ENCODE measurements at regions not wholly inside any gene's neighbourhood (a gene's known extent, or its start where the extent isn't known, plus 50 kb on each side); places are given as distances from the start of the nearest gene placed in this dataset.

DNA sequence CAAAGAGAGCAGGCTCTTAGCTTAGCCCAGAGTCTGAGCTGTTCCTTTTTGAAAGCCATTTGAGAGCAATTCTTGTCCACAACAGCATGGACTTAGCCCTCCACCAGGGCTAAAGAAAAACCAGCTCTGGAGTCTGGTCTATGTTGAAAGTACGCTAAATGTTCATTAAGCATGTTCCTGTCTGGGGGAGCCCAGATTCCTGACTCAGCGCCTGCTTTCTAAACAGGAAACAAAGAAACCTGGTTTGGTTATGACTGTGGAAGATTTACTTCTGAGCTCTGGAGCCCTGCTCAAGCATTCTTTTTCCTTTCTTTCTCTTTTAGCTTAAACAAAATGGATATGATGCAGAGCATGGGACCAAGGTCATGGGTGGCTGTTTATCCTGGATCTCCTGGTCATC is 279.8 kb downstream of the RBM43 start:
- no peak for DNase-seq (ENCODE audit: extremely low read depth, low read depth)
- TF ChIP-seq, protein P1, sequence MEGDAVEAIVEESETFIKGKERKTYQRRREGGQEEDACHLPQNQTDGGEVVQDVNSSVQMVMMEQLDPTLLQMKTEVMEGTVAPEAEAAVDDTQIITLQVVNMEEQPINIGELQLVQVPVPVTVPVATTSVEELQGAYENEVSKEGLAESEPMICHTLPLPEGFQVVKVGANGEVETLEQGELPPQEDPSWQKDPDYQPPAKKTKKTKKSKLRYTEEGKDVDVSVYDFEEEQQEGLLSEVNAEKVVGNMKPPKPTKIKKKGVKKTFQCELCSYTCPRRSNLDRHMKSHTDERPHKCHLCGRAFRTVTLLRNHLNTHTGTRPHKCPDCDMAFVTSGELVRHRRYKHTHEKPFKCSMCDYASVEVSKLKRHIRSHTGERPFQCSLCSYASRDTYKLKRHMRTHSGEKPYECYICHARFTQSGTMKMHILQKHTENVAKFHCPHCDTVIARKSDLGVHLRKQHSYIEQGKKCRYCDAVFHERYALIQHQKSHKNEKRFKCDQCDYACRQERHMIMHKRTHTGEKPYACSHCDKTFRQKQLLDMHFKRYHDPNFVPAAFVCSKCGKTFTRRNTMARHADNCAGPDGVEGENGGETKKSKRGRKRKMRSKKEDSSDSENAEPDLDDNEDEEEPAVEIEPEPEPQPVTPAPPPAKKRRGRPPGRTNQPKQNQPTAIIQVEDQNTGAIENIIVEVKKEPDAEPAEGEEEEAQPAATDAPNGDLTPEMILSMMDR (IDR thresholded peaks at IDR 0.05; ENCODE audit: low read depth, low read length): no peak

DNA sequence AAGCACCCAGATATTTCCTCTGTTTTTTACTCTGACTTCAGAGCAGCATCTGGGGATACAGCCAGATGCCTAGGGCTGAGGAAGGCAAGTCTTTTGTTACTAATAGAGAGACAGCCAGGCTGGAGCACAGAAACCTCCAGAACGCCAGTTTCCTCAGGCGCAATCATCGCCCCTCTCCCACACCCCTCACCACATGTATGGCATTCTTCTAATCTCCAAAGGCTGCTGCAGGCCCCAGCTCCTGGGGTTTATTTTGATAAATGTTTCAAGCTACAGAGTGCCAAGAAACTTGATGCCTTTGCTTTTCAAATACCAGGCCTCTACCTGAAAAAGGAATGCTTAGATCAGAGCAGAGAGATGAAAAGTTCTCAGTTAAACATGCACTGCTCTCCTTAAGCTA is 283.6 kb downstream of the RBM43 start:
- TF ChIP-seq, protein P1 (IDR thresholded peaks at IDR 0.05; ENCODE audit: low read depth, low read length): no peak
- no peak for DNase-seq (ENCODE audit: extremely low read depth, low read depth)

DNA sequence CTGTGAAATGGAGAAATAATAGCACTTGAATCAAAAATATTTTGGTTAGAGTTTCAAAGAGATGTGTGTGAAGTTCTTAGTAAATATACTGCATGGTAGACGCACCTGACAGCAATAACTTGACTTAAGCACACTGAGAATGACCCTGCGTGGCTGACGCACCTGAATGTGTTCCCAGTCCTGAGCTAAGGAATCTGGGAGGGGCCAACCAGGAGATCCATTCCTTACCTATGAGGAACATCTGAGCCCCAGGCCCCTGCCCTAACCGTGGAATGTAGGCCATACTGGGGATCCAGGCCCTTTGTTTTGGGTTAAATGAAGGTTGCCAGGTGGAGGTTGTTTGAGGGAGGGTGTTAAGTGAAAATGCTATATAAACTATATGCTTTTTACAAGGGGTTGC is 284.4 kb downstream of the RBM43 start:
- no peak for DNase-seq (ENCODE audit: extremely low read depth, low read depth)
- TF ChIP-seq, protein P1 (IDR thresholded peaks at IDR 0.05; ENCODE audit: low read depth, low read length): no peak

DNA sequence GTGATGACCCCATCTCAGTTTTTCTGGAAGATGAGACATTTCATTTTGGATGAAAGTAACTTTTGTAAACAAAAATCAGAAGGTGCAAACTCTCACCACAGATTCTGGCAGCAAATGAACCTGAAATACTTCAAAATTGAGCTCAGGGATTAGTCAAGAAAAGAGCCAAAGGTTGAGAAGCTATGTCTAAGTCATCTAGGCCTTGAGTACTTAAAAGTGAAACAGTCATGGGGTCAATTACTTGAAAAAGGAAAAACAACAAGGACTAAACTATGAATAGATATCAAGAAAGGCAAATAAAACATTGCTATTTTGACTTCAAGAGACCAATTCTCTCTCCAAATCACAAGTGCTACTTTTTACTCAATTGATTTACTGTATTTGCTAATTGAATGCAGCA is 285.1 kb downstream of the RBM43 start:
- TF ChIP-seq, protein P1 (IDR thresholded peaks at IDR 0.05; ENCODE audit: low read depth, low read length): no peak
- DNase-seq (ENCODE audit: extremely low read depth, low read depth): no peak

DNA sequence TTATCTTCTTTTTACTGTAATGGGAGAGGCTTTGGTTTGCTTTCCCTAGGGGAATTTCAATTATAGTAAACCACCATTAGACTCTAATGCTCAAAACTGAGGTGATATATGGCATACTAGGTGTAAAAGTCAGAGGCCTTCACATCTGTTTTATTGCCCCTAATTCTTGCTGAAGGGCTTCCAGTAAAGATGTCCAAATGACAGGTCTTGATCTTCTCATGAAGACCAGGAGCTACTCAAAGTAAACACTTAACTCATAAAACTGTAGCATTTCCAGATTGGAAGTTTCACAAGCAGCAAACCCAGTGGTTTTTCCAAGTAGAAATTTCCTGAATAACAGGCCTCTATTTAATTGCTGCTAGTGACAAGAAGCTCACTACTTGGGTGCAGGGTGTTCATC is 286.8 kb downstream of the RBM43 start:
- no peak for DNase-seq (ENCODE audit: extremely low read depth, low read depth)
- TF ChIP-seq, protein P1 (IDR thresholded peaks at IDR 0.05; ENCODE audit: low read depth, low read length): no peak

DNA sequence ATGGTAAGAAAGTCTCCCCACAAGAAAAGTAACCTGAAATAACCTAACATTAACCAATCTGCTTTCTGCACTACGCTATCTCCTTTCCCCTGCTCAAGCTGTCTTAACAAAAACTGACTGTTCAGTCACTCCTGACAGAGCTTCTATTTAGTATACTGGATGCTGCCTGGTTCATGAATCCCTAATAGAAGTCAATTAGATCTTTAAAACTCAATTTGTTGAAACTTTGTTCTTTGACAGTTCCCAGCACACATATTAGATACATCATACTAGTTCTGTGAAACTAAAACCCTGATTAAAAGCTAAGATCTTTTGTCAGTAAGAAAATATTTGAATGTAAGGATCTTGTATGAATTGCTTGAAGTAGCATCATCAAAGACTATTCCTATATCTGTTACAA is 287.4 kb downstream of the RBM43 start:
- DNase-seq (ENCODE audit: extremely low read depth, low read depth): no peak
- TF ChIP-seq, protein P1 (IDR thresholded peaks at IDR 0.05; ENCODE audit: low read depth, low read length): no peak

DNA sequence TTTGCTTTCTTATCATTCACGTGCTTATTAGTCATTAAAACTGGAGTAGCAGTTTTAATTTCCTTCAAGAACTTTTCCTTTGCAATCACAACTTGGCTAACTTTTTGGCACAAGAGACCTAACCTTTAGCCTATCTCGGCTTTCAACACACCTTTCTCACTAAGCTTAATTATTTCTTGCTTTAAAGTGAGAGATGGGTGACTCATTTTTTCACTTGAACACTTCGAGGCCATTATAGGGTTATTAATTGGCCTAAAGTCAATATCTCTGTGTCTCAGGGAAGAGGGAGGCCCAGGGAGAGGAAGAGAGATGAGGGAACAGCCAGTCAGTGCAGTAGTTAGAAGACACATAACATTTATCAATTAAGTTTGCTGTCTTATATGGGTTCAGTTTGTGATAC is 289.8 kb downstream of the RBM43 start:
- no peak for DNase-seq (ENCODE audit: extremely low read depth, low read depth)
- TF ChIP-seq, protein P1 (IDR thresholded peaks at IDR 0.05; ENCODE audit: low read depth, low read length): no peak

Data from AG09319 (cell line).